ENCODE measurements at regions not wholly inside any gene's neighbourhood (a gene's known extent, or its start where the extent isn't known, plus 50 kb on each side); places are given as distances from the start of the nearest gene placed in this dataset.

- Histone ChIP-seq H2AFZ (ENCODE audit: insufficient read depth, low read length, poor library complexity) (no peak overlapping the region), H3K14ac (ENCODE audit: low read length) (no peak overlapping the region), H2BK5ac (ENCODE audit: low read depth, low read length, poor library complexity) (no peak overlapping the region)
Observed at GRCh38 chr2:161533218-161533617, 91.0 kb upstream of the SLC4A10 start.

GRCh38 chr2:161546635-161547034, 77.6 kb upstream of the SLC4A10 start:
- no peak overlapping the region for H4K12ac ChIP-seq (ENCODE audit: low read depth, low read length)
- H2BK12ac ChIP-seq (ENCODE audit: low read length): no peak overlapping the region
- no peak overlapping the region for H3K4me2 ChIP-seq (ENCODE audit: low read length)
- H2BK5ac ChIP-seq (ENCODE audit: low read depth, low read length, poor library complexity): no peak overlapping the region
- no peak overlapping the region for H3K4me3 ChIP-seq (ENCODE audit: low read depth, low read length)
- no peaks in the 10 kb centered on the region for H3K4me1 ChIP-seq (ENCODE audit: control insufficient read depth in 1 of 2, insufficient read depth in 2 of 2, low read length in 2 of 2)
- no peak overlapping the region for H2AK5ac ChIP-seq (ENCODE audit: low read length)
- H3K36me3 ChIP-seq (ENCODE audit: control insufficient read depth in 1 of 2, insufficient read depth in 2 of 2, low read length in 2 of 2): no peaks in the 10 kb centered on the region
- no peak overlapping the region for H3K9ac ChIP-seq (ENCODE audit: low read length)
- no peaks in the 10 kb centered on the region for H3K27me3 ChIP-seq (ENCODE audit: insufficient read depth, low read length)
- H3K14ac ChIP-seq (ENCODE audit: low read length): no peak overlapping the region
- no peaks in the 10 kb centered on the region for H3K79me2 ChIP-seq (ENCODE audit: control insufficient read depth, insufficient read depth, low read length, poor library complexity)
- no peak overlapping the region for H3K4ac ChIP-seq (ENCODE audit: low read depth, low read length)
- H2AFZ ChIP-seq (ENCODE audit: insufficient read depth, low read length, poor library complexity): no peak overlapping the region
- DNase-seq: no peak
- H4K91ac ChIP-seq (ENCODE audit: low read depth, low read length): no peak overlapping the region
- H3K23ac ChIP-seq (ENCODE audit: low read length): no peak overlapping the region
- H3K27ac ChIP-seq (ENCODE audit: low read depth, low read length): no peak overlapping the region
- no peak overlapping the region for H3K18ac ChIP-seq (ENCODE audit: low read length)
- H2BK120ac ChIP-seq (ENCODE audit: insufficient read depth, low read length, poor library complexity): no peak overlapping the region
- H3K9me3 ChIP-seq (ENCODE audit: insufficient read depth, low read depth, low read length): no peaks in the 10 kb centered on the region
- no CpG with 5 or more reads among the region's 9 CpGs for WGBS (ENCODE audit: extremely low coverage, insufficient coverage, insufficient read length)
- H3K79me1 ChIP-seq (ENCODE audit: low read length): no peaks in the 10 kb centered on the region
- H4K8ac ChIP-seq (ENCODE audit: low read depth, low read length): no peak overlapping the region

More at GRCh38 chr2:161533218-161533617, 91.0 kb upstream of the SLC4A10 start:
- Histone ChIP-seq H2BK12ac (ENCODE audit: low read length) (no peak overlapping the region), H3K4me3 (ENCODE audit: low read depth, low read length) (no peak overlapping the region), H4K12ac (ENCODE audit: low read depth, low read length) (no peak overlapping the region), H3K4ac (ENCODE audit: low read depth, low read length) (no peak overlapping the region), H4K91ac (ENCODE audit: low read depth, low read length) (no peak overlapping the region), H3K4me1 (ENCODE audit: control insufficient read depth in 1 of 2, insufficient read depth in 2 of 2, low read length in 2 of 2) (no peaks in the 10 kb centered on the region), H3K27ac (ENCODE audit: low read depth, low read length) (no peak overlapping the region), H3K9ac (ENCODE audit: low read length) (peak overlapping the region; percentile 2), H3K18ac (ENCODE audit: low read length) (no peak overlapping the region), H4K8ac (ENCODE audit: low read depth, low read length) (no peak overlapping the region), H2BK120ac (ENCODE audit: insufficient read depth, low read length, poor library complexity) (no peak overlapping the region), H3K36me3 (ENCODE audit: control insufficient read depth in 1 of 2, insufficient read depth in 2 of 2, low read length in 2 of 2) (no peaks in the 10 kb centered on the region), H3K4me2 (ENCODE audit: low read length) (no peak overlapping the region), H3K79me1 (ENCODE audit: low read length) (no peaks in the 10 kb centered on the region), H3K79me2 (ENCODE audit: control insufficient read depth, insufficient read depth, low read length, poor library complexity) (no peaks in the 10 kb centered on the region), H3K27me3 (ENCODE audit: insufficient read depth, low read length) (no peaks in the 10 kb centered on the region), H2AK5ac (ENCODE audit: low read length) (no peak overlapping the region), H3K9me3 (ENCODE audit: insufficient read depth, low read depth, low read length) (no peaks in the 10 kb centered on the region), H3K23ac (ENCODE audit: low read length) (no peak overlapping the region)
- DNase-seq: no peak
- WGBS (ENCODE audit: extremely low coverage, insufficient coverage, insufficient read length): no CpG with 5 or more reads among the region's 1 CpG

- DNase-seq: no peak
- WGBS (ENCODE audit: extremely low coverage, insufficient coverage, insufficient read length): no CpG with 5 or more reads among the region's 4 CpGs
- H3K18ac ChIP-seq (ENCODE audit: low read length): no peak overlapping the region
Observed at GRCh38 chr2:161547130-161547529, 77.1 kb upstream of the SLC4A10 start.

GRCh38 chr2:161552015-161552414, 72.2 kb upstream of the SLC4A10 start:
- DNase-seq: no peak

More at GRCh38 chr2:161547130-161547529, 77.1 kb upstream of the SLC4A10 start:
- Histone ChIP-seq H3K4me2 (ENCODE audit: low read length) (no peak overlapping the region), H3K4ac (ENCODE audit: low read depth, low read length) (no peak overlapping the region), H3K27ac (ENCODE audit: low read depth, low read length) (no peak overlapping the region), H3K4me1 (ENCODE audit: control insufficient read depth in 1 of 2, insufficient read depth in 2 of 2, low read length in 2 of 2) (no peaks in the 10 kb centered on the region), H2BK12ac (ENCODE audit: low read length) (no peak overlapping the region), H2AK5ac (ENCODE audit: low read length) (no peak overlapping the region), H4K12ac (ENCODE audit: low read depth, low read length) (no peak overlapping the region), H3K23ac (ENCODE audit: low read length) (no peak overlapping the region), H2BK120ac (ENCODE audit: insufficient read depth, low read length, poor library complexity) (no peak overlapping the region), H3K4me3 (ENCODE audit: low read depth, low read length) (no peak overlapping the region), H3K36me3 (ENCODE audit: control insufficient read depth in 1 of 2, insufficient read depth in 2 of 2, low read length in 2 of 2) (no peaks in the 10 kb centered on the region), H2AFZ (ENCODE audit: insufficient read depth, low read length, poor library complexity) (no peak overlapping the region), H2BK5ac (ENCODE audit: low read depth, low read length, poor library complexity) (no peak overlapping the region), H3K79me1 (ENCODE audit: low read length) (no peaks in the 10 kb centered on the region), H3K27me3 (ENCODE audit: insufficient read depth, low read length) (no peaks in the 10 kb centered on the region), H3K9me3 (ENCODE audit: insufficient read depth, low read depth, low read length) (no peaks in the 10 kb centered on the region), H3K9ac (ENCODE audit: low read length) (no peak overlapping the region), H3K14ac (ENCODE audit: low read length) (no peak overlapping the region), H4K91ac (ENCODE audit: low read depth, low read length) (no peak overlapping the region), H3K79me2 (ENCODE audit: control insufficient read depth, insufficient read depth, low read length, poor library complexity) (no peaks in the 10 kb centered on the region), H4K8ac (ENCODE audit: low read depth, low read length) (no peak overlapping the region)

More at GRCh38 chr2:161552015-161552414, 72.2 kb upstream of the SLC4A10 start:
- Histone ChIP-seq H3K79me2 (ENCODE audit: control insufficient read depth, insufficient read depth, low read length, poor library complexity) (no peaks in the 10 kb centered on the region), H3K4ac (ENCODE audit: low read depth, low read length) (no peak overlapping the region), H3K36me3 (ENCODE audit: control insufficient read depth in 1 of 2, insufficient read depth in 2 of 2, low read length in 2 of 2) (no peaks in the 10 kb centered on the region), H4K12ac (ENCODE audit: low read depth, low read length) (no peak overlapping the region), H3K14ac (ENCODE audit: low read length) (no peak overlapping the region), H3K4me2 (ENCODE audit: low read length) (no peak overlapping the region), H3K4me1 (ENCODE audit: control insufficient read depth in 1 of 2, insufficient read depth in 2 of 2, low read length in 2 of 2) (no peaks in the 10 kb centered on the region), H3K27ac (ENCODE audit: low read depth, low read length) (no peak overlapping the region), H4K91ac (ENCODE audit: low read depth, low read length) (no peak overlapping the region), H2AK5ac (ENCODE audit: low read length) (no peak overlapping the region), H3K9ac (ENCODE audit: low read length) (no peak overlapping the region), H3K4me3 (ENCODE audit: low read depth, low read length) (no peak overlapping the region), H4K8ac (ENCODE audit: low read depth, low read length) (no peak overlapping the region), H3K9me3 (ENCODE audit: insufficient read depth, low read depth, low read length) (no peaks in the 10 kb centered on the region), H2BK120ac (ENCODE audit: insufficient read depth, low read length, poor library complexity) (no peak overlapping the region), H3K23ac (ENCODE audit: low read length) (no peak overlapping the region), H2BK5ac (ENCODE audit: low read depth, low read length, poor library complexity) (no peak overlapping the region), H2BK12ac (ENCODE audit: low read length) (no peak overlapping the region), H3K79me1 (ENCODE audit: low read length) (no peaks in the 10 kb centered on the region), H2AFZ (ENCODE audit: insufficient read depth, low read length, poor library complexity) (no peak overlapping the region), H3K18ac (ENCODE audit: low read length) (no peak overlapping the region), H3K27me3 (ENCODE audit: insufficient read depth, low read length) (no peaks in the 10 kb centered on the region)
- no CpG with 5 or more reads among the region's 1 CpG for WGBS (ENCODE audit: extremely low coverage, insufficient coverage, insufficient read length)
